H1 (cell line): ENCODE measurements at regions not wholly inside any gene's neighbourhood (a gene's known extent, or its start where the extent isn't known, plus 50 kb on each side); places are given as distances from the start of the nearest gene placed in this dataset.

Source experiments
- CTCF ChIA-PET: fragments of 300-600 bp; sonication (Branson Sonifier 250); formaldehyde crosslinking; loops from one replicate; lab custom pipeline; 2021; ENCODE audit not compliant: partially characterized antibody; lab: Charles Lee
- POLR2A ChIA-PET: fragments of 300-600 bp; sonication (Branson Sonifier 250); formaldehyde crosslinking; loops from one replicate; lab custom pipeline; 2021; ENCODE audit warnings: inconsistent platforms; ENCODE audit not compliant: partially characterized antibody; lab: Charles Lee
- DNase-seq, 2 experiments: peaks; one replicate each; pipeline versions ENCODE4 v3.0.0 to v3.0.0-alpha.2; 2010 to 2022; ENCODE audit warnings: low spot score in 2 of 2, low read depth in 1 of 2, mixed read lengths in 1 of 2
- FAIRE-seq: peaks from 2 replicates; lab custom pipeline; 2011; peaks lifted over from hg19 to GRCh38; lab: Jason Lieb, UNC
- H2AFZ ChIP-seq: 2 replicates; pipeline ENCODE4 v1.8.1; 2012; ENCODE audit warnings: low read length, inconsistent platforms
- H2AK5ac ChIP-seq: 2 replicates; pipeline ENCODE4 v1.6.1; 2013; ENCODE audit warnings: low read depth, low read length
- H2BK120ac ChIP-seq: replicated peaks from 2 replicates; pipeline ENCODE3; 2013; ENCODE audit warnings: low read depth, low read length, inconsistent platforms
- H2BK12ac ChIP-seq: 2 replicates; pipeline ENCODE4 v1.6.1; 2013; ENCODE audit warnings: low read depth, low read length
- H2BK15ac ChIP-seq: 2 replicates; pipeline ENCODE4 v1.6.1; 2013; ENCODE audit warnings: low read length
- H2BK20ac ChIP-seq: 2 replicates; pipeline ENCODE4 v1.6.1; 2013; ENCODE audit warnings: low read length
- H2BK5ac ChIP-seq: 2 replicates; pipeline ENCODE4 v1.6.1; 2013; ENCODE audit warnings: low read depth, low read length
- H3K14ac ChIP-seq: 2 replicates; pipeline ENCODE4 v1.6.1; 2013; ENCODE audit warnings: inconsistent platforms; ENCODE audit not compliant: insufficient read length
- H3K18ac ChIP-seq: 2 replicates; pipeline ENCODE4 v1.6.1; 2013; ENCODE audit warnings: low read length; ENCODE audit errors: extremely low read depth
- H3K23ac ChIP-seq: 2 replicates; pipeline ENCODE4 v1.6.1; 2013; ENCODE audit warnings: inconsistent platforms; ENCODE audit not compliant: insufficient read length
- H3K23me2 ChIP-seq: 2 replicates; pipeline ENCODE4 v1.6.1; 2013; ENCODE audit warnings: low read depth, low read length
- H3K27ac ChIP-seq: 2 replicates; pipeline ENCODE4 v1.6.1; 2011; ENCODE audit warnings: low read depth, low read length, inconsistent platforms
- H3K27me3 ChIP-seq, 4 experiments: replicated peaks in 1 of 4; 1 replicate in 1 of 4; 2 replicates in 3 of 4; pipeline versions ENCODE4 v1.6.1 to v1.8.1; 2011 to 2013; ENCODE audit warnings: low read length in 3 of 4, mild to moderate bottlenecking in 3 of 4, inconsistent platforms in 2 of 4, mixed read lengths in 2 of 4, moderate library complexity in 1 of 4; ENCODE audit not compliant: control insufficient read depth in 3 of 4, insufficient read depth in 3 of 4; ENCODE audit errors: extremely low read depth in 1 of 4
- H3K36me3 ChIP-seq, 4 experiments: 2 replicates each; pipeline versions ENCODE4 v1.6.1 to v1.8.1; 2011 to 2013; ENCODE audit warnings: mild to moderate bottlenecking in 4 of 4, low read length in 3 of 4, moderate library complexity in 2 of 4, control low read depth in 1 of 4, inconsistent platforms in 1 of 4; ENCODE audit not compliant: insufficient read depth in 4 of 4, control insufficient read depth in 2 of 4
- H3K4ac ChIP-seq: replicated peaks from 2 replicates; pipeline ENCODE3; 2013; ENCODE audit warnings: low read length, low read depth, mixed read lengths, inconsistent platforms; ENCODE audit not compliant: insufficient read length
- H3K4me1 ChIP-seq, 4 experiments: replicated peaks in 1 of 4; 1 replicate in 1 of 4; 2 replicates in 3 of 4; pipeline versions ENCODE4 v1.6.1 to v1.8.1; 2011 to 2013; ENCODE audit warnings: low read length in 3 of 4, inconsistent platforms in 2 of 4, mixed read lengths in 1 of 4; ENCODE audit not compliant: insufficient read depth in 4 of 4, control insufficient read depth in 3 of 4
- H3K4me2 ChIP-seq, 2 experiments: 2 replicates each; pipeline versions ENCODE4 v1.6.1 to v1.8.1; 2011 to 2013; ENCODE audit warnings: low read depth in 2 of 2, low read length in 2 of 2, control low read depth in 1 of 2, inconsistent platforms in 1 of 2, mild to moderate bottlenecking in 1 of 2; ENCODE audit not compliant: insufficient read depth in 1 of 2
- H3K4me3 ChIP-seq, 4 experiments: fragments of 200-600, 300-600 bp in 1 of 4; sonication (generic), shearing (Covaris generic), sonication (Bioruptor Twin) in 1 of 4; 2 replicates each; pipeline versions ENCODE4 v1.5.1 to v1.8.1; 2011 to 2016; ENCODE audit warnings: low read length in 4 of 4, low read depth in 3 of 4, control low read depth in 2 of 4, inconsistent platforms in 2 of 4, mild to moderate bottlenecking in 2 of 4, mixed read lengths in 1 of 4, moderate library complexity in 1 of 4; ENCODE audit not compliant: insufficient read depth in 2 of 4; ENCODE audit errors: extremely low read depth in 1 of 4
- H3K56ac ChIP-seq: replicated peaks from 2 replicates; pipeline ENCODE3; 2013; ENCODE audit warnings: low read depth, mild to moderate bottlenecking, mixed read lengths, low read length, inconsistent platforms; ENCODE audit not compliant: insufficient read length
- H3K79me1 ChIP-seq: 2 replicates; pipeline ENCODE4 v1.6.1; 2013; ENCODE audit warnings: low read depth, low read length, control low read depth
- H3K79me2 ChIP-seq, 2 experiments: 2 replicates each; pipeline versions ENCODE4 v1.6.1 to v1.8.1; 2012 to 2013; ENCODE audit warnings: low read length in 2 of 2, mild to moderate bottlenecking in 2 of 2, inconsistent platforms in 1 of 2; ENCODE audit not compliant: insufficient read depth in 2 of 2, control insufficient read depth in 1 of 2
- H3K9ac ChIP-seq, 4 experiments: replicated peaks in 1 of 4; 1 replicate in 1 of 4; 2 replicates in 3 of 4; pipeline versions ENCODE4 v1.6.1 to v1.8.1; 2011 to 2013; ENCODE audit warnings: low read depth in 3 of 4, low read length in 3 of 4, control low read depth in 2 of 4, mild to moderate bottlenecking in 2 of 4, moderate library complexity in 2 of 4, inconsistent platforms in 1 of 4; ENCODE audit errors: extremely low read depth in 1 of 4
- H3K9me3 ChIP-seq, 2 experiments: 2 replicates each; pipeline versions ENCODE4 v1.6.1 to v1.8.1; 2012 to 2013; ENCODE audit warnings: mild to moderate bottlenecking in 2 of 2, moderate library complexity in 2 of 2, control low read depth in 1 of 2, inconsistent platforms in 1 of 2, low read depth in 1 of 2, low read length in 1 of 2, mixed read lengths in 1 of 2; ENCODE audit not compliant: insufficient read depth in 2 of 2
- H4K20me1 ChIP-seq, 2 experiments: replicated peaks in 1 of 2; 2 replicates each; pipeline versions ENCODE3 to v1.8.1; 2011 to 2013; ENCODE audit warnings: inconsistent platforms in 2 of 2, low read length in 2 of 2, mild to moderate bottlenecking in 1 of 2; ENCODE audit not compliant: insufficient read depth in 2 of 2, control insufficient read depth in 1 of 2
- H4K5ac ChIP-seq: 2 replicates; pipeline ENCODE4 v1.6.1; 2013; ENCODE audit warnings: low read length, low read depth, mixed read lengths, inconsistent platforms; ENCODE audit not compliant: insufficient read length
- H4K8ac ChIP-seq: 2 replicates; pipeline ENCODE4 v1.8.0; 2013; ENCODE audit warnings: mild to moderate bottlenecking, moderate library complexity, low read length, inconsistent platforms; ENCODE audit not compliant: insufficient read depth; ENCODE audit errors: extremely low read depth
- H4K91ac ChIP-seq: replicated peaks from 2 replicates; pipeline ENCODE3; 2013; ENCODE audit warnings: low read length, mixed read lengths, inconsistent platforms; ENCODE audit not compliant: insufficient read length
- BRCA1 ChIP-seq: IDR thresholded peaks from 2 replicates; pipeline ENCODE4 v1.6.1; 2012; ENCODE audit warnings: low read depth, low read length, improper control_type of control experiment
- CHD1 ChIP-seq: IDR thresholded peaks from 2 replicates; pipeline ENCODE4 v1.6.1; 2012; ENCODE audit warnings: low read depth, low read length, improper control_type of control experiment
- CREB1 ChIP-seq: IDR thresholded peaks from 2 replicates; pipeline ENCODE4 v1.6.1; 2012; ENCODE audit warnings: inconsistent platforms
- EGR1 ChIP-seq: IDR thresholded peaks from 2 replicates; pipeline ENCODE4 v1.6.1; 2011; ENCODE audit warnings: low read depth, low read length, borderline replicate concordance
- HDAC2 ChIP-seq, 2 experiments: fragments of 300-600 bp in 1 of 2; sonication (generic) in 1 of 2; IDR thresholded peaks; 2 replicates each; pipeline ENCODE4 v1.6.1; 2011 to 2012; ENCODE audit warnings: low read depth in 2 of 2, low read length in 2 of 2, mild to moderate bottlenecking in 2 of 2, moderate library complexity in 2 of 2, borderline replicate concordance in 1 of 2, inconsistent platforms in 1 of 2
- NRF1 ChIP-seq: IDR thresholded peaks from 2 replicates; pipeline ENCODE4 v1.6.1; 2011; ENCODE audit warnings: mild to moderate bottlenecking, low read depth, low read length, improper control_type of control experiment
- RBBP5 ChIP-seq: IDR thresholded peaks from 2 replicates; pipeline ENCODE4 v1.7.1; 2012; ENCODE audit warnings: low read depth, mild to moderate bottlenecking, inconsistent platforms, low read length, moderate library complexity, borderline replicate concordance
- RXRA ChIP-seq: IDR thresholded peaks from 2 replicates; pipeline ENCODE4 v1.6.1; 2011; ENCODE audit warnings: low read depth, mild to moderate bottlenecking, low read length, moderate library complexity; ENCODE audit not compliant: insufficient read depth
- SIRT6 ChIP-seq: IDR thresholded peaks from one replicate; pipeline ENCODE4 v1.7.1; 2012; ENCODE audit warnings: low read length, inconsistent platforms
- SUZ12 ChIP-seq: fragments of 200-600 bp; sonication (generic); IDR thresholded peaks from 2 replicates; pipeline ENCODE4 v1.6.1; 2012; ENCODE audit warnings: mild to moderate bottlenecking, inconsistent platforms, low read length, moderate library complexity, mixed read lengths
- TAF1 ChIP-seq: IDR thresholded peaks from 2 replicates; pipeline ENCODE4 v1.6.1; 2011; ENCODE audit warnings: mild to moderate bottlenecking, low read depth, low read length
- TAF7 ChIP-seq: optimal IDR thresholded peaks from 2 replicates; pipeline ENCODE3; 2011; ENCODE audit warnings: low read depth, mild to moderate bottlenecking, inconsistent platforms, low read length, moderate library complexity, borderline replicate concordance
- WGBS, 2 experiments: shearing (Covaris generic) in 1 of 2; methylation state at CpG; one replicate each; pipeline versions ENCODE4 v1.1.6 to v1.1.7; 2013 to 2015; ENCODE audit warnings: low lambda C conversion rate in 2 of 2, mixed read lengths in 2 of 2, inconsistent platforms in 1 of 2, low coverage in 1 of 2, missing lambda C conversion rate in 1 of 2; ENCODE audit not compliant: insufficient replicate concordance in 2 of 2, insufficient coverage in 1 of 2, insufficient read length in 1 of 2; ENCODE audit errors: extremely low coverage in 1 of 2, missing lambda C conversion rate in 1 of 2; 5-methylcytosine and 5-hydroxymethylcytosine counted together
- TF ChIP-seq, protein P1 (sequence below): IDR thresholded peaks from 2 replicates; pipeline ENCODE4 v1.6.1; 2012; ENCODE audit warnings: inconsistent platforms
- TF ChIP-seq, protein P2 (sequence below): IDR thresholded peaks from 2 replicates; pipeline ENCODE4 v1.6.1; 2012; ENCODE audit warnings: inconsistent platforms

DNA sequence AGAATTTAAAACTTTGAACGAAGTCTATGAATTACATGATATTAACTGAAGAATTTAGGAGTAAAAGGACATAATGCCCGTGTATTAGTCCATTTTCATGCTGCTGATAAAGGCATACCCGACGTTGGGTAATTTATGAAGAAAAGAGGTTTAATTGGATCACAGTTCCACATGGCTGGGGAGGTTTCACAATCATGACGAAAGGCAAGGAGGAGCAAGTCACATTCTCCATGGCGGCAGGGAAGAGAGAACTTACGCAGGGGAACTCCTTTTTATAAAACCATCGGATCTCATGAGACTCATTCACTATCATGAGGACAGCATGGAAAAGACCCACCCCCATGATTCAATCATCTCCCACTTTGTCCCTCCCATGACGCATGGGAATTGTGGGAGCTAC, 210.6 kb downstream of the CD83 start:
- H3K23ac ChIP-seq: no peak overlapping the region
- no peaks in the 10 kb centered on the region for H4K20me1 ChIP-seq
- H3K27ac ChIP-seq: no peak overlapping the region
- no peak overlapping the region for H4K8ac ChIP-seq
- H2BK120ac ChIP-seq: no peak overlapping the region
- H2AFZ ChIP-seq: no peak overlapping the region
- H3K79me2 ChIP-seq: no peaks in the 10 kb centered on the region
- H3K27me3 ChIP-seq: no peaks in the 10 kb centered on the region
- H3K4me3 ChIP-seq: no peak overlapping the region
- FAIRE-seq (no peak), DNase-seq (no peak)
- H3K36me3 ChIP-seq: no peaks in the 10 kb centered on the region
- no peak overlapping the region for H3K56ac ChIP-seq
- peak overlapping the region; percentile 5; the same call in 1 of the 2 replicates for H2AK5ac ChIP-seq
- POLR2A ChIA-PET: no interaction called here
- no peaks in the 10 kb centered on the region; a peak in 1 of 4 replicates for H3K9me3 ChIP-seq
- 94% methylated on average over 9 of the region's 9 CpGs; no CpG with 5 or more reads in 1 of the 2 experiments for WGBS, 2 experiments
- no peak overlapping the region for H2BK5ac ChIP-seq
- no peak overlapping the region for H3K4me2 ChIP-seq
- H4K91ac ChIP-seq: no peak overlapping the region
- H3K23me2 ChIP-seq: no peaks in the 10 kb centered on the region
- no peak overlapping the region for H3K14ac ChIP-seq
- no peak overlapping the region for H3K4ac ChIP-seq
- H4K5ac ChIP-seq: no peak overlapping the region
- no peak overlapping the region for H3K9ac ChIP-seq
- H2BK15ac ChIP-seq: no peak overlapping the region
- no peaks in the 10 kb centered on the region; a peak in 1 of 7 replicates for H3K4me1 ChIP-seq
- H2BK20ac ChIP-seq: no peak overlapping the region
- CTCF ChIA-PET: no interaction called here
- no peak overlapping the region for H2BK12ac ChIP-seq
- no peaks in the 10 kb centered on the region for H3K79me1 ChIP-seq
- no peak overlapping the region for H3K18ac ChIP-seq
- TF ChIP-seq, protein P1, sequence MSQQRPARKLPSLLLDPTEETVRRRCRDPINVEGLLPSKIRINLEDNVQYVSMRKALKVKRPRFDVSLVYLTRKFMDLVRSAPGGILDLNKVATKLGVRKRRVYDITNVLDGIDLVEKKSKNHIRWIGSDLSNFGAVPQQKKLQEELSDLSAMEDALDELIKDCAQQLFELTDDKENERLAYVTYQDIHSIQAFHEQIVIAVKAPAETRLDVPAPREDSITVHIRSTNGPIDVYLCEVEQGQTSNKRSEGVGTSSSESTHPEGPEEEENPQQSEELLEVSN: no peak
- TF ChIP-seq TAF7 (no peak), EGR1 (no peak), CHD1 (no peak), TAF1 (no peak), RBBP5 (no peak), CREB1 (no peak), BRCA1 (no peak), NRF1 (no peak), SUZ12 (no peak), RXRA (no peak), HDAC2 (IDR thresholded peaks at IDR 0.05; ENCODE audit: borderline replicate concordance in 1 of 2, low read depth in 2 of 2, low read length in 2 of 2) (no peak), SIRT6 (no peak)
- TF ChIP-seq, protein P2, sequence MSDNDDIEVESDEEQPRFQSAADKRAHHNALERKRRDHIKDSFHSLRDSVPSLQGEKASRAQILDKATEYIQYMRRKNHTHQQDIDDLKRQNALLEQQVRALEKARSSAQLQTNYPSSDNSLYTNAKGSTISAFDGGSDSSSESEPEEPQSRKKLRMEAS: no peak
